ENCODE measurements at regions not wholly inside any gene's neighbourhood (a gene's known extent, or its start where the extent isn't known, plus 50 kb on each side); places are given as distances from the start of the nearest gene placed in this dataset.

- WGBS: 97% methylated on average over 3 of the region's 4 CpGs
- Histone ChIP-seq H3K9me3 (ENCODE audit: insufficient read depth, low read depth, low read length) (no peaks in the 10 kb centered on the region), H3K27ac (ENCODE audit: low read depth, low read length) (no peak overlapping the region), H3K4me3 (ENCODE audit: low read length) (no peak overlapping the region), H3K36me3 (ENCODE audit: insufficient read depth, low read length) (no peaks in the 10 kb centered on the region), H3K4me1 (ENCODE audit: insufficient read depth, low read length) (no peaks in the 10 kb centered on the region), H3K27me3 (ENCODE audit: insufficient read depth, low read length) (no peaks in the 10 kb centered on the region), H3K9ac (ENCODE audit: low read depth, low read length) (no peak overlapping the region)
Observed at GRCh38 chr17:63102034-63102433, 136.0 kb downstream of the TANC2 start.

GRCh38 chr17:63106050-63106449 is 140.0 kb downstream of the TANC2 start:
- Histone ChIP-seq H3K27ac (ENCODE audit: low read depth, low read length) (no peak overlapping the region), H3K4me1 (ENCODE audit: insufficient read depth, low read length) (no peaks in the 10 kb centered on the region), H3K9ac (ENCODE audit: low read depth, low read length) (no peak overlapping the region), H3K27me3 (ENCODE audit: insufficient read depth, low read length) (no peaks in the 10 kb centered on the region), H3K4me3 (ENCODE audit: low read length) (no peak overlapping the region), H3K9me3 (ENCODE audit: insufficient read depth, low read depth, low read length) (no peaks in the 10 kb centered on the region), H3K36me3 (ENCODE audit: insufficient read depth, low read length) (no peaks in the 10 kb centered on the region)
- WGBS: 89% methylated on average over 1 of the region's 1 CpG

DNA sequence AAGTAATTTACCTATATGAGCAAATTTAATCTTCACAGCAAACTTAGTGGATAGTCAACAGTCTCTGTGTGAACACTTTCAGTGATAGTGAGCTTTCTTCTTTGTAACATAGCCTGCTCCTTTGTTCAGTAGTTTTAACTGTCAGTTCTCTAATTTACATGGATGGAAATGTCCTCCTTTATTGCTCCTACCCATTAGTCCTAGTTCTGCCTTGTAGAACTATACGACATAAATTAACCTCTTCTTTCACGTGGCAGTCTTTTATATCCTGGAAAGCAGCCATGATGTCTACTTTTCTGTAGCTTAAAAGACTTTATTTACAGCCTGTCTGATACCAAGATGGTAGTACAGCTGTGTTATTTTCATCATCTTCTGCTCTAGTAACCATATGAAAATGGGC is 143.6 kb downstream of the TANC2 start:
- Histone ChIP-seq H3K9me3 (ENCODE audit: insufficient read depth, low read depth, low read length) (no peaks in the 10 kb centered on the region), H3K27me3 (ENCODE audit: insufficient read depth, low read length) (no peaks in the 10 kb centered on the region), H3K4me3 (ENCODE audit: low read length) (no peak overlapping the region), H3K36me3 (ENCODE audit: insufficient read depth, low read length) (no peaks in the 10 kb centered on the region), H3K9ac (ENCODE audit: low read depth, low read length) (no peak overlapping the region), H3K27ac (ENCODE audit: low read depth, low read length) (no peak overlapping the region), H3K4me1 (ENCODE audit: insufficient read depth, low read length) (no peaks in the 10 kb centered on the region)
- 92% methylated on average over 2 of the region's 2 CpGs for WGBS

GRCh38 chr17:63113167-63113566 is 147.1 kb downstream of the TANC2 start:
- Histone ChIP-seq H3K27ac (ENCODE audit: low read depth, low read length) (no peak overlapping the region), H3K9ac (ENCODE audit: low read depth, low read length) (no peak overlapping the region), H3K27me3 (ENCODE audit: insufficient read depth, low read length) (no peaks in the 10 kb centered on the region), H3K4me1 (ENCODE audit: insufficient read depth, low read length) (0 out of 2 replicates have a peak, but pooled peaks cover 5% of the 10 kb centered on the region), H3K9me3 (ENCODE audit: insufficient read depth, low read depth, low read length) (no peaks in the 10 kb centered on the region), H3K36me3 (ENCODE audit: insufficient read depth, low read length) (no peaks in the 10 kb centered on the region), H3K4me3 (ENCODE audit: low read length) (no peak overlapping the region)
- 81% methylated on average over 4 of the region's 4 CpGs for WGBS

- WGBS: 77% methylated on average over 3 of the region's 4 CpGs
- no peaks in the 10 kb centered on the region for H3K36me3 ChIP-seq (ENCODE audit: insufficient read depth, low read length)
- H3K27ac ChIP-seq (ENCODE audit: low read depth, low read length): no peak overlapping the region
- H3K4me1 ChIP-seq (ENCODE audit: insufficient read depth, low read length): peaks cover 11% of the 10 kb centered on the region; the same call in 1 of the 2 replicates
- H3K4me3 ChIP-seq (ENCODE audit: low read length): no peak overlapping the region
- H3K9ac ChIP-seq (ENCODE audit: low read depth, low read length): no peak overlapping the region
- H3K9me3 ChIP-seq (ENCODE audit: insufficient read depth, low read depth, low read length): no peaks in the 10 kb centered on the region
- no peaks in the 10 kb centered on the region for H3K27me3 ChIP-seq (ENCODE audit: insufficient read depth, low read length)
Observed at GRCh38 chr17:63116228-63116627, 150.2 kb downstream of the TANC2 start.

DNA sequence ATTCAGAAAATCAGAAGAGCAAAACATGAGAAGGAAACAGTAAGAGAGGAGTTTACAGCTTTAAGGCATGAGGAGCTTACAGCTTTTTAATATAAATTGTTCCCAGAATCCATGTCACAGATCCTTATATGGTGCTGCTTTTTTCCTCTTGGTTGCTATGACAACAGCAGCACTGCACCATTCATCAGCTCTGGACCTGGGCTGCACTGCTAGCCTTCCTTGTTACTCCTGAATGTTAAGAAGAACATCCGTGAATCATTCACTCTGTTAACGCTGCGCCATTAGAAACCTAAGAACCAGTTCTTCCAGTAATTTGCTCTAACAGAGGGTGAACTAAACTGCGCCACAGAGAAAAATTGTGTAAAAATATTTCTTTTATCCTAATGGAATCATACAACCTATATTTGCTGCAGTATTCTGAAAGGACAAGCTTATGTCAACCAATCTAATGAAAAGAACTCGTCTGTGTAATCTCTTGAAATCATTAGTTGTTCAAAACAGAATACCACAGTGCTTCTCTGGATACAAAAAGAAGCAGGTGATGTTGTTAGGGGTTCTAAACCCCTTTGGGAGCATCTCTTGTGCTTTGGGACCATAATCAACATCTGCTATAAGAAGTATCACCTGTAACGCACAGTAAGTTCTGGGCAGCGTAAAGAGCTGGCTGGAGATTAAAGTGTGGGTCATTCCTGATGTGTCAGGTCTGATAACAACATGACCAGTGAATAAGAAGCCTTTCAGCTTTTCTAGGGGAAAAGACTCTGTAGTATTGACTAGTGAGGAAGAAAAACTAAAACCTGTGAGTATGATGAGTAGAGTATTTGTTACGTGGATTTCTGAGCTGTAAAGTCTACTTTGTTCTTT is 151.2 kb downstream of the TANC2 start:
- Histone ChIP-seq H3K36me3 (ENCODE audit: insufficient read depth, low read length) (no peaks in the 10 kb centered on the region), H3K27me3 (ENCODE audit: insufficient read depth, low read length) (no peaks in the 10 kb centered on the region), H3K27ac (ENCODE audit: low read depth, low read length) (no peak overlapping the region), H3K4me3 (ENCODE audit: low read length) (no peak overlapping the region), H3K4me1 (ENCODE audit: insufficient read depth, low read length) (peaks cover 11% of the 10 kb centered on the region; the same call in 1 of the 2 replicates), H3K9me3 (ENCODE audit: insufficient read depth, low read depth, low read length) (no peaks in the 10 kb centered on the region), H3K9ac (ENCODE audit: low read depth, low read length) (no peak overlapping the region)
- 97% methylated on average over 7 of the region's 8 CpGs for WGBS

GRCh38 chr17:63120406-63120805 is 154.4 kb downstream of the TANC2 start:
- peaks cover 11% of the 10 kb centered on the region; the same call in 1 of the 2 replicates for H3K4me1 ChIP-seq (ENCODE audit: insufficient read depth, low read length)
- H3K27me3 ChIP-seq (ENCODE audit: insufficient read depth, low read length): no peaks in the 10 kb centered on the region
- H3K4me3 ChIP-seq (ENCODE audit: low read length): no peak overlapping the region
- no peaks in the 10 kb centered on the region for H3K9me3 ChIP-seq (ENCODE audit: insufficient read depth, low read depth, low read length)
- H3K27ac ChIP-seq (ENCODE audit: low read depth, low read length): no peak overlapping the region
- H3K36me3 ChIP-seq (ENCODE audit: insufficient read depth, low read length): no peaks in the 10 kb centered on the region
- H3K9ac ChIP-seq (ENCODE audit: low read depth, low read length): no peak overlapping the region
- 89% methylated on average over 2 of the region's 2 CpGs for WGBS

- no peak overlapping the region for H3K9ac ChIP-seq (ENCODE audit: low read depth, low read length)
- H3K4me1 ChIP-seq (ENCODE audit: insufficient read depth, low read length): peaks cover 16% of the 10 kb centered on the region
- no peaks in the 10 kb centered on the region for H3K27me3 ChIP-seq (ENCODE audit: insufficient read depth, low read length)
- no peak overlapping the region for H3K4me3 ChIP-seq (ENCODE audit: low read length)
- H3K36me3 ChIP-seq (ENCODE audit: insufficient read depth, low read length): no peaks in the 10 kb centered on the region
- no peak overlapping the region for H3K27ac ChIP-seq (ENCODE audit: low read depth, low read length)
- WGBS: 68% methylated on average over 7 of the region's 7 CpGs
- no peaks in the 10 kb centered on the region for H3K9me3 ChIP-seq (ENCODE audit: insufficient read depth, low read depth, low read length)
Observed at GRCh38 chr17:63124536-63124935, 158.5 kb downstream of the TANC2 start.

DNA sequence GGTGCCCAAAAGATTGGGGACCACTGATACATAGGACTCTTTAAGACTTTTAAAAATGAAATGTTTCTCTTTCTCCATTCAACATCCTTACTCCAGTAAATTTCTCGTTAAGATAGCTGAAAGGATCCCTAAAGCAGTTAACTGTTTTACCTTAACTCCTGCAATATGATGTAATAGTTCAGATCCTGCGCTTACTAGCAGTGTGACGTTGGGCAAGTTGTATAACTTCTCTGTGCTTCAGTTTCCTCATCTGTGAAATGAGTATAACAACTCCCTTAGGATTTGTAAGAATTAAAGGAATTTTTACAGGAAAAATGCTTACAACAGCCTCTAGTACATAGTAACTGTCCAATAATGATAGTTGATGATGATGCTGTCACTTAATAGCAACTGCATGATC is 158.9 kb downstream of the TANC2 start:
- no peak overlapping the region for H3K27ac ChIP-seq (ENCODE audit: low read depth, low read length)
- WGBS: 96% methylated on average over 3 of the region's 3 CpGs

GRCh38 chr17:63125987-63126386 is 160.0 kb downstream of the TANC2 start:
- Histone ChIP-seq H3K36me3 (ENCODE audit: insufficient read depth, low read length) (no peaks in the 10 kb centered on the region), H3K9ac (ENCODE audit: low read depth, low read length) (no peak overlapping the region), H3K4me3 (ENCODE audit: low read length) (no peak overlapping the region), H3K4me1 (ENCODE audit: insufficient read depth, low read length) (peaks cover 10% of the 10 kb centered on the region; the same call in 1 of the 2 replicates), H3K27ac (ENCODE audit: low read depth, low read length) (no peak overlapping the region), H3K9me3 (ENCODE audit: insufficient read depth, low read depth, low read length) (no peaks in the 10 kb centered on the region), H3K27me3 (ENCODE audit: insufficient read depth, low read length) (no peaks in the 10 kb centered on the region)
- 80% methylated on average over 1 of the region's 3 CpGs for WGBS

More for the DNA sequence above, 158.9 kb downstream of the TANC2 start:
- no peak overlapping the region for H3K9ac ChIP-seq (ENCODE audit: low read depth, low read length)
- no peak overlapping the region for H3K4me3 ChIP-seq (ENCODE audit: low read length)
- peaks cover 16% of the 10 kb centered on the region for H3K4me1 ChIP-seq (ENCODE audit: insufficient read depth, low read length)
- H3K27me3 ChIP-seq (ENCODE audit: insufficient read depth, low read length): no peaks in the 10 kb centered on the region
- H3K36me3 ChIP-seq (ENCODE audit: insufficient read depth, low read length): no peaks in the 10 kb centered on the region
- no peaks in the 10 kb centered on the region for H3K9me3 ChIP-seq (ENCODE audit: insufficient read depth, low read depth, low read length)

DNA sequence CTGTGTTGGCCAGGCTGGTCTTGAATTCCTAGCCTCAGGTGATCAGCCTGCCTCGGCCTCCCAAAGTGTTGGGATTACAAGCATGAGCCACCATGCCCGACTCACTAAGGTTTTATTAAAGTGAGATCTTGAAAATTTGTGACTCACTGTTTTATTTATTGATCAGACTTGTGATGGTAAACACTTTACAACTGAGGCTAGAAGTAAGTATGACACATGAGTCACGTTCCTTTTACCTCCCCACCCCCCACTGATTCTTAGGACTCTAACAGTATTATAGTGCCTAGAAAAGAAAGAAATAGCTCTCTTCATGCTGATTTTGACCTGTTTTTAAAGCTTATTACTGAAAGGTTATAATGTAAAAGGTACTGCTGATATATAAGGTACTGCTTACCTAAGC is 160.6 kb downstream of the TANC2 start:
- H3K9ac ChIP-seq (ENCODE audit: low read depth, low read length): no peak overlapping the region

More for the DNA sequence above, 160.6 kb downstream of the TANC2 start:
- Histone ChIP-seq H3K27me3 (ENCODE audit: insufficient read depth, low read length) (no peaks in the 10 kb centered on the region), H3K9me3 (ENCODE audit: insufficient read depth, low read depth, low read length) (no peaks in the 10 kb centered on the region), H3K36me3 (ENCODE audit: insufficient read depth, low read length) (no peaks in the 10 kb centered on the region), H3K4me1 (ENCODE audit: insufficient read depth, low read length) (peaks cover 10% of the 10 kb centered on the region; the same call in 1 of the 2 replicates), H3K27ac (ENCODE audit: low read depth, low read length) (no peak overlapping the region), H3K4me3 (ENCODE audit: low read length) (no peak overlapping the region)
- 94% methylated on average over 2 of the region's 3 CpGs for WGBS

Measured in HUES64 (cell line).